ENCODE measurements at regions not wholly inside any gene's neighbourhood (a gene's known extent, or its start where the extent isn't known, plus 50 kb on each side); places are given as distances from the start of the nearest gene placed in this dataset.

DNA sequence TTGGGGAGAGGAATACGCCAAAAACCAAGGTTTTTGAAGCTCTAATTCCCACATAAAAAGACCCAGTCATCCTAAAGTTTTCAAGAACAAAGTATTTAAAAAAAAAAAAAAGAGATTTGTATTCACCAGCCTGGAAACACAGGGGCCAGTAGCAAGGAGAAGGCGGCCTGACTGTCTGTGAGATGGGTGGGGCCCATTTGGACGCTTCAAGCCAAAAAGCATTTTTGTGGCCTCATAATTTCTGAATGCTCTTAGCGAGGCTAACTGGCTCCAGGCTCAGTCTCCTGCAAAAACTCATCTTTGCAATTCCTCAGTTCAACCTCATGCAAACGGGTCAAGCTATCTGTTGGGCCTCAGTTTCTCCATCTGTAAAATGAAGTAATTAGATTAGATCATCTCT lies 514.1 kb downstream of the MED13L start:
- no peak for DNase-seq (ENCODE audit: insufficient read length, low spot score)
- FAIRE-seq: no peak

DNA sequence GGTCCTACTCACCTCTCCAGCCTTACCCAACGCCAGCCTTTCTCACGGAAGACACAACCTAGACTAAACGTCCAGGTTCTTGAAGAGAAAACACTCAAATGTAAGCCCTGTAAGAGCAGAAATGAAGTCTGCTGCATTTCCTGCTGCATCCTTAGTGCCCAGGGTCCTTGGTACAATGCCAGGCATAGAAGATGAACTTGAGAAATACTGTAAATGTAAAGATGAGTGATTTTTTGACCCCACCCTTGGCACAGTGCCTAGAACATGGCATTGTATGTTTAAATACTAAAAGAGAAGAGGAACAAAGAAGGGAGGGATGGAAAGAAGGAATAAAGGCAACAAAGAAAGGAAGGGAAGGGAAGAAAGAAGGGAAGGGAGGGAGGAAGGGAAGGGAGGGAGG lies 514.6 kb downstream of the MED13L start:
- no peak for DNase-seq (ENCODE audit: insufficient read length, low spot score)

DNA sequence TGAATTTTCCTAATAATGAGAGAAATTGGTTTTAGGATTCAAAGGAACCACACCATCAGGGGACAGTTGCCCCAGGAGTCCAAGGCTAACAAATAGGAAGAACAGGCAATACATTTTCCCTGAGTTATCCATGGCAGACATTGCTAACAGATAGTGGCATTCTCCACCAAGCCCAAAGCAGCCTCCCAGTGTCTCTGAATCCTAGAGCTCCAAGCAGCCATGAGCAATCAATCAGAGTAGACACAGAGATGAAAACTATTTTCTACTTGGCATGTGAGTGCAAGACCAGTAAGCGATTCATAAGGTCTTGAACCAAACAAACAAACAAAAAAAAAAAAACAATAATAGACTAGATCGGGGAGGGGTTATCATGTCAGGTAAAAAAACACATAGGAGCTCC lies 515.7 kb downstream of the MED13L start:
- DNase-seq (ENCODE audit: insufficient read length, low spot score) (no peak), FAIRE-seq (no peak)

More for the DNA sequence above, 514.6 kb downstream of the MED13L start:
- no peak for FAIRE-seq

DNA sequence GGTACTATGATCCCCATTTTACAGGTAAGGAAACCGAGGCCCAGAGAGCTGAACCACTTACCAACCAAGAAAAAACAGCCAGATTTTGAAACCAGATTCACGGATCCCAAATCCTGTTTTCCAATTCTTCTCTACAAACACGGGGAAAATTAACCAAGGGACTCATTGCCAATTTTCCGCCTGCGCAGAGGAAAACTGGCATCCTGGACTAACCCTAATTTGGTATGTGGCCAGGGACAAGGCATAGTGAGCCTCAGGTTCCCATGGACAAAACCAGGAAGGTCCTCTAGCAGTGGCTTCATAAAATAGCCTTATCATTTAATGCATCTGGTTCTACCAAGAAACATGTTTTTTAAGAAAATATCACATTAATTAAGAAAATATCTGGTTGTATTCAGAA lies 517.3 kb downstream of the MED13L start:
- DNase-seq (ENCODE audit: insufficient read length, low spot score): no peak
- FAIRE-seq: no peak

DNA sequence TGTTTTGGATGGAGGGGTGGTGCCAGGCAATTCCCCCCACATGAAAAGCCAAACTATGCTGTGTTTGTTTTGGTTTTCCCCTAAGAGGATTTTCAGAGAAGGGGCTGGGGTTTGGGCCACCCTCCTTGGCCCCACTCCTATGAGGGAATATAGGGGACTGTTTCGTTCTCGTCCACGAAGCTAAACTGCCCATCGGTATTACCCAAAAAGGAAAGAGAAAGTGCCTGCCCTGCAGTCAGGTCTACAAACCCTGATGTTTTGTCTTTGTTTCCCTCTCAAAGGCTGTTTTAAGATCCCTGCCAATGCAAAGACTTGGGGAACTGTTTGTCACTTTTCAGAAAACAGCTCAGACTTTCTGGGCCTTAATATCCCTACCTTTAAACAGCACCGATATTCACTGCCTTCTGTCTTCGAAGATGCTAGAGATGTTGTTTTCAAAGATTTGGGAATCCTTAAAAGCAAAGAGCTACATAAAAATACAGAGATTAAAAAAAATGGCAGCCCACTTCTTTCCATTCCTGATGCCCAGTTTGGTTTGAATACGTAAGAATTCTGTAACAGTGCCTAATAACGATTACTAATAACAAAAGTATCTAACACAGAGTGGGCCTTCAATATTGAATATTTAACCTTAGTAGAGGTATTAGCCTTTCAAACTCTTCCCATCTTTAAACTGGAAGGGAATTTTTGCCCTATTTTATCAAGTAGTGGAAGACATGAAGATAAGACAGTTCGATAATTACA lies 518.4 kb downstream of the MED13L start:
- DNase-seq (ENCODE audit: insufficient read length, low spot score): no peak
- no peak for FAIRE-seq

DNA sequence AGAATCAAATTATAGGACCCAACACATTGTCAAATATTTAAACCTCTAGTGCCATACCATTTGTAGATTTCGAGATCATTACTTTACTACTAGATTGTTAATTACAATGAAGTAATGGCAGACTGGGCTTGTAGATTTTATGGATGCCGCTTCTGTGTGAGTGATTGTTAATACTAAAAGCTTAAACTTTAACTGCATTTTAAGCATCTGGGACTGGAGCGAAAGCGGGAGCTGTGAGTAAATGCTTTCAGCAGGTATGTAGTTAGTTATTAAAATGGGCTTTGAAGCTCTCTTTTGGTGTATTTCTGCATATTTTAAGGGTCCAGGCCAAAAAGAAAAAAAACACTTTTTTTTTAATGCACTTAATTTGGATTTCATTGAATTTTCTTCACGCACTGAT lies 519.3 kb downstream of the MED13L start:
- no peak for FAIRE-seq
- DNase-seq (ENCODE audit: insufficient read length, low spot score): no peak

DNA sequence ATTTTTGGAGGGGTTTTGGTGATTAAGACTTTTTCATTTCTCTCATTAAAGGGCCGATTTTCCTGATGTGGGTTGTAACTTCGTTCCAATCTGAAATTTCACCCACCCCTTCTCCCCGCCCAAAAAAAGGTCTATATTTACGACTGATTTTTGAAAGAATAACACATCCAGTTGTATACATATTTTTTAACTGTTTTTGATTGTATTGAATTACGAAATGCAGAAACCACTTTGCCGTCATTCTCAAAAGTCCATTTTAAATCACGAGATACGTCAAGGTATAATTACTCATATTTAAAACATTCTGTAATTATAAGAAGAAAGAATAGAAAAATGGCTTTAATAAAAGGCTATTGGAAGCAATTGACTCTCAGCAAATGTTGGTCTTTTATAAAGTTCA lies 520.7 kb downstream of the MED13L start:
- DNase-seq (ENCODE audit: insufficient read length, low spot score): no peak
- no peak for FAIRE-seq

DNA sequence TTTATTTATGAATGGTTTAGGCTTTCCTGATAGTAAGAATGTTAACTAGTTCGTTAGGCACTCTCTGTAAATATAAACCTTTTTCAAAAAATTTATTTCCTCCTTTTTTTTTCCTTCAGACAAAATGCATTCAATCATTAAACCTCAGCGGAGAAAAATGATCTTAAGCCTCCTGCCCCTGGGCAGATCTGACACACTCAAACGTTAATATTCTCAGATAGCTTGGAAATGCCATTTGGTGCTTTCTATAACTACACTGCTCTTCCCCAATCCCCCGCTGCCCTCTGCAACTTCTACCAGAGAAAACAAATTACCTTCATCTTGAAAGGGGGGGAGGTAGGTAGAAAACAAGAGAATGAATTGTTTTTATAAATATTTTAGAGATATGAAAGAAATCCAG lies 521.2 kb downstream of the MED13L start:
- DNase-seq (ENCODE audit: insufficient read length, low spot score) (no peak), FAIRE-seq (no peak)

DNA sequence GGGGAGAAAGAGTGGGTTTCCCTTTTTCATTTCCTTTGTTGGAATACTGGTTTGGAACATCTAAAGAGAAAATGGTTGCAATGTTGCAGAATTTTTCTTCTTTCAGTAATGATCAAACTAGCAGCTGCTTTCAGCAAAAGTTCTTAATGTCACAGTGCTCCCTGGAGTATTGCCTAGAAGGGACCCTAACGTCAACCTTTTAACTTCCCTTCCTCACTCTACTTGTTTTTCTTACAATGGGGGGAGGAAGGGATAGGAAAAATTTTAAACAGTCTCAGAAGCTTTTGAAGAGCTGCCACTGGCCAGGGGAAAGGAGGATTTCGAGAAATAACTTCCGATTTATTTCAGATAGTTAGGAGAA lies 521.8 kb downstream of the MED13L start:
- DNase-seq (ENCODE audit: insufficient read length, low spot score): no peak
- FAIRE-seq: no peak

DNA sequence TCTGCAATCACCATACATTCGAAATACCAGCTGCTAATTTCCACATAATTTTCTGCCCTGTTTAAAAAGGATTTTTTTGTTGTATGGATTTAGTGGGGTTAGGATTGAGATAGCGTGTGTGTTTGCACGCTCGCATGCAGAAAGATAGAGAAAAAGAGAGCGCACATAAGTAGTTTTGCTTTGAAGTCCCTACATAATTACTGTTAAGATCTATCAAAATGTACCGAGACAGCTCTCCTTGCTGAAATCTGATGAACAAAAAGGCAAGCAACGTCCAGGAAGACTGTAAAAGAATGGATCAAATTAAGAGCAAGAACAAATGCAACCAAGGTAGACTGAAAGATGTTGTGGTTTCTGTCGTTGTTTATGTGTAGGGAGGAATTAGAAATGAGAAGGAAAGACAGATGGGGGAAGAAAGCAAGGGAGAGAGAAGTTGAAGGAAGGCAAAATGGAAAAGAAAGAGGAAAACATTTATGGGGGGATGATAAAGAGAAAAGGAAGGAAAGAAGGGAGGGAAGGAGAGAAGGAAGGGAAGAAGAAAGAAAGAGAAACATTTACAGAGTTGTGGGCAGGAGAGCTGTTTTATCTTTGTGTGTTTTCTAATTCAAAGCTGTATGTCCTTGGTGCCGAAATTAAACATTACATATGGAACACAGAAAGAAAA lies 522.3 kb downstream of the MED13L start:
- DNase-seq (ENCODE audit: insufficient read length, low spot score): no peak
- no peak for FAIRE-seq

DNA sequence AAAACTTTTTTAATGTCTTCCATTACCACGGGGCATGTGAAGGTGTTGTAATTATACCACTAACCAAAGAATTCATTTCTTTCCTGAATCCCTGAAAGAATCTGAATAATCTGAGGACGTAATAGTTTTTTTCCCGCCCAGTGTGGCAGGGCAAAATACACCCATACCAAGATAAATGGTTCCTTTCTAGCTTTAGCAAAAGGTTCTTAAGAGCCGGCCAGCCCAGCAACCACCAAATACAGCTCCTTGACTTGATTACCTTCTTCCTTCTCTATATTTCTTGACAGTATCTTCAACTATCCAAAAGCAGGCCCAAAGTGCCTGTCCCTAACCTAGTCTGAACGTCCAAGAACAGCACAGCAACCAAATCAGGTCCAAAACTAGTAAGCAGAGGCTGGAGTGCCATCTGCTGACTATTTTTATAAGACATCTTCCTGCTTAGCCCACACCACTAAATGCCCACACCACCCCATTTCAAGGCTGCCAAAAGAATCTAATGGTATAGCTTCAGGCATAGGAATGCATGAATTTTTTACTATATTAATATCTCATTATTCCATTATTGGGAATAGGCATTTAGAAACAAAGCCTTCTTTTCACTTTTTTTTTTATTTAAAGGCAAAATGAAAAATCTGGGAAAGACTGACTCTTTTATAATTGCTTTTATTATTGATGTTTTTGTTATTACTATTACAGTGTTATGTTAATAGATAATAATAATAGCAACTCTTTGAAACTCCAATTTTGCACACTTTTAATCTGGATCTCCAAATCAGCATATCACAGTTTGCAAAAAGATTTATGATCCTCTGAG lies 524.4 kb downstream of the MED13L start:
- FAIRE-seq (no peak), DNase-seq (ENCODE audit: insufficient read length, low spot score) (peak; percentile 33)

DNA sequence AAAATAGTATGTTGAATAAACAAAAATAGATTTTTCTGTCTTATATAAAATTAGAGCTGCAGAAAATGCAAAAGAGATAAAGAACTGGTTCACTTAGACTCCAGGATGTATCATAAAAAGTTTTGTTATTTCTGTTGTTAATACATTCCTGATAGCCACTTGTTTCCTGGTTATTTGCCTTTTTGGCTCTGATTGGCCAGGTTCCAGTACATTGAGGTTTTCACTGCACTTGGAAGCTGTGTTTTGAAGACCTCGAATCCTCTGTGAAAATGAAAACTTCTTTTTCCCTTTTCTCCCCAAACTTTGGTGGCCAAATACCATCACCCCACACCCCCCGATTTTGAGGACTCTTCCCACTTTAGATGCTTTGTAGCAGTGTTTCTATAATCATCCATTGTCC lies 525.3 kb downstream of the MED13L start:
- FAIRE-seq (no peak), DNase-seq (ENCODE audit: insufficient read length, low spot score) (no peak)

DNA sequence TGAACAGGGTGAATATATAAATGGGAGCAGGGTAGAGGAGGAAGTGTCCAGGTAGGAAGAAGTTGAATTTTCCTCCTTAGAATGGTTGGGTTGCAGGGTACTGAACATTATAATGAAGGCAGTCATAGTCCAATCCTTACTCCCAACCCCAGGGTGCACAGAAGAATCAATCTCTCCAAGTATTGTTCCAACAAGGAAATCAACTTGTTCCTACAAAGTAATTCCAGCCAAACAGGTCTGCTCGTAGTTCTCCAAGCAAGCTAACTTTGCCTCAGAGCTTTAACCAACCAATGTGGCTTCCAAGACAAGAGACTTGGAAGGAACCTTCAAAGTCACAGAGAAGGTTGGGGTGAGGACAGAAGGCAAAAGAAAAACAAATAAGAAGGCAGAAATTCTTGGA lies 527.2 kb downstream of the MED13L start:
- DNase-seq (ENCODE audit: insufficient read length, low spot score) (no peak), FAIRE-seq (no peak)

DNA sequence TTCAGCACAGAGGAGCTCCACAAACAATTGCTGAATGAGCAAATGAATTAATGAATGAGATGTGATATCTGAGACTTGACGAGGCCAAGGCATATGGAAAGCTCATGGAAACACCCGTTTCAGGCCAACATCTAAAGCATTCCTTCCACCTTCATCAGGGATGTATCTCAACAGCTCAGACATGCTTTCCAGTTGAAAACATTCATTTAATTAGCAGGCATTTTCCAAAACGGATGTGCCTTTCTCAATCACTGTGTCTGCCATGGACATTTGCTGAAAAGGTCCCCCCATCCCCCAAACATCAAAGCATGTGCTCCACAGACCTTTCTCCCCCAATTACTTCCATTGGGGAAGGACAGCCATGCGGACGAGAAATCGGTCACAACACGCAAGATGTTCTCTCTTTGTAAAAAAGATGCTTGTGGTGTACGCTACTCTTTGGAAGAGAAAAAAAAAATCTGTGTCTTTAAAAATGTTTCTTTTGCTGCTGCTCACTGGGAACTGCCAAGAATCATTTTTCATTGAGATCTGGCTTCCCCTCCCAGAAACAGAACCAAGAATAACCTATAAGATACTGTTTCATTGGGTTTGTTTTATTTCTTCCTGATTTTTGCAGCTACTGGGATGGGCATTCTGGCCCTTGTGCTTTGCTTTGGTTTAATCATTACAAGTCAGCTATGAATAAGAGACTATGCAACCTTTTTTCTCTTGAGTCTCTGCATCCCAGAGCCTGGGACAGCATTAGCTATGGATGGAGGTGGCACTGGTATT lies 528.2 kb downstream of the MED13L start:
- DNase-seq (ENCODE audit: insufficient read length, low spot score) (no peak), FAIRE-seq (no peak)

DNA sequence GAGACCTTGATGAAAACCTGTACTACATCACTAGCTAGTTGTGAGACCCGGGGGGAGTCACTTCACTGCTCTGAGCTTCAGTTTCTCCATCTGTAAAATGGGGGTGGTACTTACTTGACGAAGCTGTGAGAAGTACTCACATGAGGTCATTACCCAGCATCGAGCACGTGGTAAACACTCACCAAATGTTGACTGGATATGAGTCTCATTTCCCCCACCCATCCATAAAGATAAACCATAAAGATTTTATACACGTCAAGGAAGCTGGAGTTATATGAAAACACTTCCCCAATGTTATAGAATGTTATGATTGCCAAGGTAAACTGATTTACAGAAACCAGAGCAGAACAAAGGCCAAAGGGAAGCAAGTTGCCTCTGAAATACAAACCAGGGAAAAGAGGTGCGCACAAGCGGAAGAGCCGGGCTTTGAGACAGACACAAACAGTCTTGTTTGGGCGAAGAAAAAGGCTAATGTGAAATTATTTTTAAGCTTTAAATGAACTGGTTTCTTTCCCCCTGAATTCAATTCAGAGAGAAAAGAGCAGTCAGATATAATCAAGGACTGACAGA lies 536.8 kb downstream of the MED13L start:
- FAIRE-seq (no peak), DNase-seq (ENCODE audit: insufficient read length, low spot score) (no peak)

DNA sequence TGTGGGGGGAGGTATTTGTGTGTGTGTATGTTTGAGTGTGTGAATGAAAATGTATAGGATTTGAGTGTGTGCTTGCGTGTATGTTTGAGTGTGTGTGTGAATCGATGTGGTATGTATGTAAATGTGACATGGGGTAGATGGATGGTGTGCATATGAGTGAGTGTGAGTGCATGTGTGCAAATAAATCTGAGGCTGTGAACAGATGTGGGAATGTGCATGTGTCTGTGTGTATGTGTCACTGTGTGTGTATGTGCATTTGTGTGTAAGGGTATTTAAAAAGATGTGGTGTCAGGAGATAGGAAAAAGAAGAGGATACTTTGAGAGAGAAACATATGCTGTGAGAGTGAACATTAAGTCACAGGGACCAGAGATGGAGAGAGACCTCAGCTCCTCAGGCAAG lies 539.6 kb downstream of the MED13L start:
- DNase-seq (ENCODE audit: insufficient read length, low spot score) (no peak), FAIRE-seq (peak; percentile 89)

DNA sequence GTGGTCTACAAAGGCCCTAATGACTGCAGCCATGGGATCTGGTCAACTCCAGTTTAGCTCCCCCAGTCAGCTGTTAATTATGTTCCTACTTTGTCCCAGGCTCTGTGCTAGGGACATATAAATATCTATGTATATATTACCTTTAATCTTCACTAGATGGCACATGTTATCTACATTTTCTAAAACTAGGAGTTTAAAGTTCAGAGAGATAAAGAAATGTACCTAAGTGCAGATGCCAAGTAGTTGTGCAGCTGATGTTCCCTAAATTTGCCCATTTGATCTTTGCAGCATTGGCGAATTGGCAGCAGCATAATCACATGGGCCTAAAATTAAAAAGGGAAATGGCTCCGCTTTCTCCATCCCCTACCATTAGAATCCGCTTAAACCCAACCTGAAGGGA lies 541.1 kb downstream of the MED13L start:
- FAIRE-seq (no peak), DNase-seq (ENCODE audit: insufficient read length, low spot score) (no peak)

DNA sequence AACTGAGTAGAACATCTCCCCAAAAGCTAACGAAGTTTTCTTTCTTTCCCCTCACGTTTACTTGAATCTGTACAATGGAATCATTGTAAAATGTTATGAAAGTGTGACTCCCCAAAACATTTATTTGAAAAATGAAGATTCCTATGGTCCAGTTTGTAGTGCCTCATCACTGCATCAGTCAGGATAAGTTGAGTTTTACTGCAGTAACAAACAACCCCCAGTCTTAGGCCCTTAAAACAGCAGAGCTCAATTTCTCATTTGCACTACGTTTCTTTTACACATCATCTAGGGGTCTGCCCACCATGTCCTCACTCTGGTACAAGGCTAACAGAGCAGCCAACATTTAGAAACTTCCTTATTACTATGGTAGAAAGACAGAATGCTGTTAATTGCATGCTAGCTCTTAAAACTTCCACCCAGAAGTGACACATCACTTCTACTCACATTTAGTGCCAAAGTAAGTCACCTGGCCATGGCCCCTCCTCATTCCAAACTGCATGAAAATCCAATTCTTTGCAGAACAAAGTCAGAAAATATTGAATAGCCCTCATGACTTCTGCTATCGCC lies 546.4 kb downstream of the MED13L start:
- FAIRE-seq: no peak
- DNase-seq (ENCODE audit: insufficient read length, low spot score): no peak

DNA sequence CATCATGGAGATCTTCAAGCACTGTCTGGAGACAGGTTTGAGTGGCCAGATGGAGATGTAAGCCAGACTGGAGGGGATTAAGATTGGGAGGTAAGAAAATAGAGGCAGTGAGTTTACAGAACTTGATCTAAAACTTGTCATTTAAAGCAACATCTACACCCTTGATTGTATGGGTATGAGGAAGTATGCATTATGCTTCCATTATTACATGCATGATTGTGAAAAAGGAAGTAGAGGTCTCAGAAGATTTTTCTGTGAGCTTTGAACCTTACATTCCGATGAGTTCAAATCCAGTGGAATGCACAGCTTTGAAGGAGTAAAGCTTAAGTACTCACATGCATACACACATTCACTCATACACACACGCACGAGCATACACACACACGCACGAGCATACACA lies 550.8 kb downstream of the MED13L start:
- no peak for DNase-seq (ENCODE audit: insufficient read length, low spot score)
- FAIRE-seq: peak; percentile 20

DNA sequence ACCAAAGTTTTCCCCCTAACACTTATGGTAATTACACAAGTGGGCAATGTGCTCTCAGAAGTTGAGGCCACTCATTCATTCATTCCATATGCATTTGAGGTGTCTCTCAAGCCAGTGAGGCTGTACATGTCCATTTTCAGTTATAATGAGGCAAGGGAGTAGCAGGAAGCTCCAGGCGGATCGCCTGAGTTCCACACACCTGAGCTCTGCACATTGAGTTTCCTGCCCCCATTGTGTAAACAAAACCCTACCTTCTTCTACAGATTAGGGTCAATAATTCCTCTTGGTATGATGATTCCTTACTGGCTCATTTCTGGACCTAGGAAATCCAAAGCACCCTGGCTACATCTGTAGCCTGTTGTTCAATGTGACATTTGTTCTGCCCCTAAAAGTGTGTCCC lies 555.3 kb downstream of the MED13L start:
- no peak for DNase-seq (ENCODE audit: insufficient read length, low spot score)
- FAIRE-seq: no peak
